Pancreas (tissue), 10 donors: ENCODE measurements at regions not wholly inside any gene's neighbourhood (a gene's known extent, or its start where the extent isn't known, plus 50 kb on each side); places are given as distances from the start of the nearest gene placed in this dataset.
A peak's percentile ranks its signal among the peaks of the same experiment; 100 is the strongest.

Experiments
- ATAC-seq, 4 donors: fragments of 200-7000 bp; cut with Tn5 transposase; one replicate each; pipeline versions ENCODE4 v1.8.0 to v1.9.1; 2020; ENCODE audit warnings: mild to moderate bottlenecking in 4 of 4, moderate library complexity in 4 of 4
- DNase-seq, 6 donors: peaks; one replicate each; pipeline ENCODE4 v3.0.0-alpha.2; 2020
- FAIRE-seq: peaks from 2 replicates; lab custom pipeline; 2012; peaks lifted over from hg19 to GRCh38; lab: Jason Lieb, UNC
- H3K27ac ChIP-seq, 4 donors: fragments of 200-600 bp; sonication (generic); 1 replicate in 3 of 4; 2 replicates in 1 of 4; pipeline versions ENCODE4 v1.5.0 to v1.8.0; 2020
- H3K27me3 ChIP-seq, 4 donors: fragments of 200-600 bp; one replicate each; pipeline ENCODE4 v1.8.0; 2021
- H3K36me3 ChIP-seq, 3 donors: fragments of 200-600 bp; sonication (generic) in 1 of 3; one replicate each; pipeline versions ENCODE4 v1.5.0 to v1.8.0; 2020 to 2021
- H3K4me1 ChIP-seq, 3 donors: fragments of 200-600 bp; one replicate each; pipeline ENCODE4 v1.8.0; 2021
- H3K4me3 ChIP-seq, 4 donors: fragments of 200-600 bp; sonication (generic) in 2 of 4; one replicate each; pipeline versions ENCODE4 v1.5.0 to v1.8.0; 2020 to 2021
- H3K9me3 ChIP-seq, 4 donors: fragments of 200-600 bp; one replicate each; pipeline ENCODE4 v1.8.0; 2021
- CTCF ChIP-seq, 4 donors: fragments of 200-600 bp; sonication (generic) in 3 of 4; IDR thresholded peaks; one replicate each; pipeline versions ENCODE4 v1.5.0 to v1.8.0; 2021; ENCODE audit warnings: antibody characterized with exemption in 4 of 4
- WGBS, 2 donors: extraction: QIAGEN DNeasy Blood & Tissue Kit; methylation state at CpG; one replicate each; pipeline ENCODE4 v1.1.7; 2013; 5-methylcytosine and 5-hydroxymethylcytosine counted together
- intact Hi-C, 3 donors: fragments of 100-400 bp; cut with DNase I; formaldehyde crosslinking; loops; one replicate each; pipeline versions ENCODE4 v1.11.1 to v1.14.2; 2022
- donor health status: healthy with polysubstance abuse.
- donor health status: DM: no; HTN: no; CAD: no; lungs with moderate emphysema.
- donor health status: DM: no; HTN: no; CAD: no.
- donor health status: control.
- donor health status: control.
- donor health status: Bipolar disorder and iron deficiency.
- donor health status: DM: yes; HTN: yes; CAD: no.
- donor health status: DM: no; HTN: no; CAD: no.
- donor health status: DM: no; HTN: no; CAD: no.
- donor health status: DM: yes; HTN: yes; CAD: no.

DNA sequence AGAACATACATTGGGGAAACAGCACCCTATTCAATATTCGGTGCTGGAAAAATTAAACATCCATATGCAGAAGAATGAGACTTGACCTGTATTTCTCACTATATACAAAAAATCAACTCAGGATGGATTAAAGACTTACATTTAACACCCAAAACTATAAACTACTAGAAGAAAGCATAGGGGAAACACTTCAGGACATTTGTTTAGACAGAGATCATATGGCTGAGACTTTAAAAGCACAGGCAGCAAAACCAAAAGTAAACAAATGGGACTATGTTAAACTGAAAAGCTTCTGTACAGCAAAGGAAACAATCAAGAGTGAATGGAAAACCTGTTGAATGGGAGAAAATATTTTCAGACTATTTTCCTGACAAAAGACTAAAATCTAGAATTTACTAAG is 1694.1 kb upstream of the CELF4 start:
- no peak for FAIRE-seq
- no peak for ATAC-seq

DNA sequence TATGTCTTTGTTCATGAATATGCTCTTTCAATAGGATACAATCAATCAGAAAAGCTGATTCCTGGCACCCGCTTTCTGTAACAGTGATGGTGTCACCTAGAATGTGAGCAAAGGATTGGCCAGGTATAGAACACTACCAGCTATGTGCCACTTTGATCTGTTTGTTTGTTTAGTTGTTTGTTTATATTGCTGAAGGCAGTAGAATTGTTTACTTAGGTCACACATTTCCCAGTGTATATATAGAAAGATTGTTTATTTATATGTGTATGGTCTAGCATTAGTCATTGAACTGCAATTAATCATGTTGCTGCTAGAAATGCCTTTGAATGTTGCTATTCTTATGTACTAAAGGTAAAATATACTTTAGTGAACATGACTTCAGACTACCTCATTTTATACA is 1678.6 kb upstream of the CELF4 start:
- no peak for FAIRE-seq
- no peak for DNase-seq
- H3K36me3 ChIP-seq = no peaks in the 10 kb centered on the region
- H3K27me3 ChIP-seq = no peaks in the 10 kb centered on the region
- H3K9me3 ChIP-seq = no peaks in the 10 kb centered on the region
- intact Hi-C loops = no loop called here
- no peaks in the 10 kb centered on the region for H3K4me1 ChIP-seq
- 90 to 100% methylated on average over 1 of the region's 1 CpG for WGBS, 2 donors
- TF ChIP-seq CTCF (IDR thresholded peaks at IDR 0.05) = no peak
- no peak overlapping the region for H3K4me3 ChIP-seq
- no peak overlapping the region for H3K27ac ChIP-seq
- no peak for ATAC-seq

More for the DNA sequence above, 1694.1 kb upstream of the CELF4 start:
- Histone ChIP-seq H3K4me1 (no peaks in the 10 kb centered on the region), H3K4me3 (no peak overlapping the region), H3K27me3 (no peaks in the 10 kb centered on the region), H3K36me3 (no peaks in the 10 kb centered on the region), H3K9me3 (no peaks in the 10 kb centered on the region), H3K27ac (no peak overlapping the region)
- intact Hi-C loops = no loop called here
- 91 to 93% methylated on average over 1 of the region's 1 CpG for WGBS, 2 donors
- TF ChIP-seq CTCF (IDR thresholded peaks at IDR 0.05) = no peak
- no peak for DNase-seq

- 27 to 31% methylated on average over 3 of the region's 3 CpGs for WGBS, 2 donors
- no peaks in the 10 kb centered on the region for H3K9me3 ChIP-seq
- DNase-seq (no peak), ATAC-seq (no peak), FAIRE-seq (no peak)
- no peak overlapping the region for H3K27ac ChIP-seq
- no peaks in the 10 kb centered on the region for H3K4me1 ChIP-seq
- H3K36me3 ChIP-seq = no peaks in the 10 kb centered on the region
- no peaks in the 10 kb centered on the region for H3K27me3 ChIP-seq
- no peak overlapping the region for H3K4me3 ChIP-seq
- intact Hi-C loops = no loop called here
- no peak for TF ChIP-seq CTCF (IDR thresholded peaks at IDR 0.05)
Measured at GRCh38 chr18:39241534-39241933, 1675.9 kb upstream of the CELF4 start.

DNA sequence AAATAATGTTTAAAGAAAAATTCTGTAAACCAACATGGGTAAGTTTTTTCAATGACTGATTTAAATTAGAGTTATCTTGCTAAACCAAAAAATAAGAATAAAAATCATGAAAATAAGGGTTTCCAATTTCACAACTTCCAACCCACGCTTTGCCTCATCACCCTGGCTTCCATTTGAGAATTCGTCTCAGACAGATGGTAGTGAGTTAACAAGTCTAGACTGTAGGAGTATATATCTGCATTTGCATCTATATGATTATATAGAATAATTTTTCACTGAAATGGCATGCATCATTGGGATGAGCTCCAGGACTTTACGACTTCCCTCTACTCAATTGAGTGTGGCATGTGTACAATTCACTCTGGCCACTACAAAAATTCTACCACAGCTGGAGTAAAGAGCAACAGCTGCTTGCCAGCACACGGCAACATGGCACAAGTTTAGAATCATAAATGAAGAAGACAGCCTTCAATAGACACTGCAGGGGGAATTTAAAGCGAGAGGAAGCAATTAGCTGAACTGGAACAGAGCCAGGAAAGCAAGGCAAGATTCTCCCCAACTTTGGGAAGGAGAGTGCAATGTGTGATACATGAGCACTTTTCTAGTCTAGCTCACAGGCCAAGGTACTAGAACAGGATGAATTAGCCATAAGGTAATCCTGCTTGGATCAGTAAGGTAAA is 1673.5 kb upstream of the CELF4 start:
- intact Hi-C loops = no loop called here
- 75 to 84% methylated on average over 5 of the region's 5 CpGs for WGBS, 2 donors
- TF ChIP-seq CTCF (IDR thresholded peaks at IDR 0.05) = no peak
- H3K4me1 ChIP-seq = no peaks in the 10 kb centered on the region
- no peak overlapping the region for H3K27ac ChIP-seq
- DNase-seq (no peak), FAIRE-seq (no peak), ATAC-seq (no peak)
- no peaks in the 10 kb centered on the region for H3K27me3 ChIP-seq
- no peak overlapping the region for H3K4me3 ChIP-seq
- no peaks in the 10 kb centered on the region for H3K9me3 ChIP-seq
- no peaks in the 10 kb centered on the region for H3K36me3 ChIP-seq

DNA sequence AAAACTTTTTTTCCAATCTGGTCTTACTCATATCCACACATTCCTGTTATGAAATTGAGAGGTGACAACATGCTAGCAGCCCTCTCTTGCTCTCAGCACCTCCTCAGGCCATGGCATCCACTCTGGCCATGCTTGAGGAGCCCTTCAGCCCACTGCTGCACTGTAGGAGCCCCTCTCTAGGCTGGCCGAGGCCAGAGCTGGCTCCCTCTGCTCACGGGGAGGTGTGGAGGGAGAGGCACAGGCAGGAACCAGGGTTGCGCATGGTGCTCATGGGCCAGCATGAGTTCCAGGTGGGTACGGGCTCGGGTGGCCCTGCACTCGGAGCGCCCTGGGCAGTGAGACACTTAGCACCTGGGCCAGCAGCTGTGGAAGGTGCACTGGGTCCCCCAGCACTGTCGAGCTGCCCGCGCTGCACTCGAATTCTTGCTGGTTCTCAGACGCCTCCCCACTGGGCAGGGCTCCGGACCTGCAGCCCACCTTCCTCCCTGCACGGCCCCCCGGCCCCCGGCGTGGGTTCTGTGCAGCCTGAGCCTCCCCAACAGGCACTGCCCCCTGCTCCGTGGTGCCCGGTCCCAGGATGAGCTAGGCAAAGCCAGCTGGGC is 1669.6 kb upstream of the CELF4 start:
- Histone ChIP-seq H3K9me3 (no peaks in the 10 kb centered on the region), H3K36me3 (no peaks in the 10 kb centered on the region), H3K4me3 (no peak overlapping the region), H3K27me3 (no peaks in the 10 kb centered on the region), H3K4me1 (no peaks in the 10 kb centered on the region), H3K27ac (no peak overlapping the region)
- TF ChIP-seq CTCF (IDR thresholded peaks at IDR 0.05) = no peak
- intact Hi-C loops = no loop called here
- peak in 1 of 6 donors; percentile 63 for DNase-seq
- no peak for ATAC-seq
- 86 to 94% methylated on average over 18 to 19 of the region's 19 CpGs for WGBS, 2 donors
- no peak for FAIRE-seq
